ENCODE measurements at regions not wholly inside any gene's neighbourhood (a gene's known extent, or its start where the extent isn't known, plus 50 kb on each side); places are given as distances from the start of the nearest gene placed in this dataset.

GRCh38 chr12:113659015-113659414 lies 187.3 kb upstream of the LHX5 start:
- TF ChIP-seq CTCF (IDR thresholded peaks at IDR 0.05; ENCODE audit: low read length) (no peak), EZH2 (optimal IDR thresholded peaks at IDR 0.05; ENCODE audit: low read depth, low read length) (no peak)
